Esophagus mucosa (tissue), 1 donor: ENCODE measurements at regions not wholly inside any gene's neighbourhood (a gene's known extent, or its start where the extent isn't known, plus 50 kb on each side); places are given as distances from the start of the nearest gene placed in this dataset.

ENCODE experiments used
- ATAC-seq: fragments of 200-7000 bp; cut with Tn5 transposase; one replicate; pipeline ENCODE4 v1.9.1; 2020
- donor health status: DM: yes; HTN: yes; CAD: no.

GRCh38 chr6:108778421-108779186 is 69.6 kb upstream of the ARMC2 start:
- no peak for ATAC-seq

DNA sequence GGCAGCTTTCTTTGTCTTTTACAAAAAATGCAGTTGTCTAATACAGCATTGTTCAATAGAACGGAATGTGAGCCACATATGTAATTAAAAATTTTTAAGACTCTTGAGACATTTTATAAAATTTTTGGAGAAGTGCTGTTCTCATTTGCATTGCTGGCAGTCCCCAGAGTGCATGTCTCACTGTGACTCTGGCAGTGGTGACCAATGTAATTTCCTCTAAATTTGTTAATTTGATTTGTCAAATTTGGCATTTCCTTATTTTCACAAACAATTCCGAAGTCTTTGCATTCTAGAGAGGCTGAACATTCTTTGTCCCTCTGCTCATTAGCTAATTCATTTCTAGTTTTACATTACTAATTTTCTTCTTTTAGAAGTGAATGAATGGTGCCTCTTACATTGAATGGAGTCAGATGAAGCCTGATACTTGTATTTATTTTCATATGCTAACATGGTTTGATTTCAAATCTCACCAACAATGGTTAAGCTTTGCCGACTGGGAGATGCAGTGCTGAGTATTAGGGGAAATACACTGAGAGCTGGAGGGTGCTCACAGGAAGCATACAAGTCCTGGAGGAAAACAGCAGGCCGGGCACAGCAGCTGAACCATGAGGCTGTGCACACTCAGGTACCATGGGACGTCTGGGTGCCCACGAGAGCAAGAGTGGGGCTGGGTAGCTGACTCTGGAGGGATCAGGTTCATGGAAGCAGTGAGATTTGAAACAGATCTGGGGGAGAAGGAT is 68.5 kb upstream of the ARMC2 start:
- no peak for ATAC-seq

GRCh38 chr6:108780784-108781183 is 67.4 kb upstream of the ARMC2 start:
- ATAC-seq, result no peak

DNA sequence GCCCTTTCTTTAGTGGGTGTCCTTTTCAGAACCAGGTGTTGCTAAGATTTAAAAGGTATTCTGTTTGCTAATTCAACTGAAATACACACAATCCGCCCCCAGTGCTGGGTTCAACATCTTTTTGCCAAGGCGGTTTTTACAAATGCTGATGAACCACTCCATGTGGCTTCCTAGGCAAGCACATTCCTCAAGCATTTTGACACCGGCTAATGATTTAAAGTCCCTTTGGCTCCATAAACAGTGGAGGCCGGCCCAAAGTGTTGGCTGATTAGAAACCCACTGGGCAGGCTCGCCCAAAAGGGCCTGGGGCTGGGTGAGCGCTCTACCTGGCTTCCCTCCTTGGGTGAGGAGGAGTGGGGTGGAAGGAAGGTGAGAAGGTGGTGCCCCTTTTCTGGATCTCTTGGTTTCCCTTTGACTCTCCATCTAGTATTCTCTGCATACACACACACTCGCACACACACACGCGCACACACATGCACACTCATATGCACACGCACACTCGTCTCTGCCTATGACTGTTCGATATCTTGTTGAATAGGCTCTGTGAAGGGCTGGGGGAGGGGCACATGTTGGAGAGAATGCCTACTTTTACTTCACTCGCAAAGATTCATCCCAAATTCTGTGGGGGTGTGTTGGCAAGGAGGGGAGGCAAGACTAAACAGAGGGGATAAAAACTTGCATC is 66.7 kb upstream of the ARMC2 start:
- ATAC-seq, result no peak

DNA sequence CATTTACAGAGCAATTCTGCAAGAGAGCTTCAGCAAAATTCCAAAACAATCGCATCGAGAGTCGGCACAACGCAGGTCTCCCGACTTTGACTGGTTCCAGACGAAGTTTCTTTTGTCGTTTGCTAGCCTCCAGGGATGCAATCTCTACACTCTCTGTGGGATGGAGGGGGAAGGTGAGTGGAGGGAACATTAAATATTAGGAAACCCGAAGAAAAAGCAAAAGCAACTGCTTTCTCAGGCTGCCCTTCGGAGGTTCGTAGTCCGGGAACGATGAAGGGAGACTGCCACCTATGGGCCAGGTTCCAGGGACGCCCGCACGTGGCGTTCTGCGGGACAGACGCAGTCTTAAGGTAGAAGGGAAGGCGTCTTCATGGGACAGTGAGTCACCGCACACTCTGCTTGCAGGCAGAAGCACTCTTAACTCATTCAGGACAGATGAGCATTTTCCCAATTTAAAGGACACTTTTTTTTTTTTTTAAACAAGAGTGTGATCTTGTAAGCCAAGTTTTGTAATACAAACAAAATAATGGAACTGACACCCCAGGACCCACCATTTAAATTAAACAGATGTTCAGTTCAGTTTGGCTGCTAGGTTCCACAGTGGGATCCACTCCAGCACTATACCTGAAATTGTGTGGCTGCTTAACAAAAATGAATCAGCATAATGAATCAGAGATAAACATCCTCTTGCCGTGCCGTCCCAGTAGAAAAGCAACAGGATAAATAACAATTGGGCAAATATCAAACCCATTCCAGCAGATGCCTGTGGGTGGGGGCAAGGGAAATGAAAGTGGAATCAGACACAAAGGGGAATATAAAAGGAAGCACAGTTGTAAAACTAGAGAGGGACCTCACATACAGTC is 65.8 kb upstream of the ARMC2 start:
- ATAC-seq, result peak; percentile 98

- no peak for ATAC-seq
Measured at GRCh38 chr6:108785653-108786052, 62.6 kb upstream of the ARMC2 start.

DNA sequence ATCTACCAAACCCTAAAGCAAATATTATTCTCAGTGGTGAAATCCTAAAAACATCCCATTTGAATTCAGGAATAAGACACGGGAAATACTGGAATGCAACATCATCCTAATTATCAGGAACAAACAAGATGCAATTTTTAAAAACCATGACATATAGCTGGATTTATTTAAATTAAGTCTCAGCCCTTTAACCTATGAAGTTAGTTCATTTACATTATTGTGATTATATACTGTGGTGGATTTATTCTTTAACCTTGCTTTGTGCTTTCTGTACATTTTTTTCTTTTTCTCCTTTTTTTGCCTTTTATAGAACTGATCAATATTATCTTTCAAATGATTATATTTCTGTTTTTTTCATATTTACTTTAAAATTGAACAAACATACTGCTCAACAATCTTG is 59.8 kb upstream of the ARMC2 start:
- ATAC-seq, result no peak

GRCh38 chr6:108789475-108789874 is 58.7 kb upstream of the ARMC2 start:
- ATAC-seq, result no peak

GRCh38 chr6:108791700-108792099 is 56.5 kb upstream of the ARMC2 start:
- no peak for ATAC-seq

GRCh38 chr6:108793516-108794251 is 54.5 kb upstream of the ARMC2 start:
- no peak for ATAC-seq

DNA sequence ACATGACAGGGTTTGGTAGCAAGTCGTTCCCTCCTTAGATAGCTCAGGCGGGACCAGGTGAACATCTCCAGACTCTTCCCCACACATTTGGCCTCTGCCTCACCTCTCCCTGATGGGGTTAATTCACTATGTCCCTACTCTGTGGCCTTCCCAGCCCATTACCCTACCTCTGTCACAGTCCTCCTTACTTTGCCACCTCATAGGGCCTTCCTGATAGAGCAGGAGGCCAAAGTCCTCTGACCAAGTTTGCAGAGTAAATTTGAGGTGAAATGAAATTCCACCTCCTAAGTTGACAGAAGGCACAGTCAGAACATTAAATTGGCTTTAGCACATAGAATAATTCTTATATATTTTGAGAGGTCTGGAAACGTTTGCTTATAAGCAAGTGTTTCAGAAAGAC is 53.1 kb upstream of the ARMC2 start:
- no peak for ATAC-seq

DNA sequence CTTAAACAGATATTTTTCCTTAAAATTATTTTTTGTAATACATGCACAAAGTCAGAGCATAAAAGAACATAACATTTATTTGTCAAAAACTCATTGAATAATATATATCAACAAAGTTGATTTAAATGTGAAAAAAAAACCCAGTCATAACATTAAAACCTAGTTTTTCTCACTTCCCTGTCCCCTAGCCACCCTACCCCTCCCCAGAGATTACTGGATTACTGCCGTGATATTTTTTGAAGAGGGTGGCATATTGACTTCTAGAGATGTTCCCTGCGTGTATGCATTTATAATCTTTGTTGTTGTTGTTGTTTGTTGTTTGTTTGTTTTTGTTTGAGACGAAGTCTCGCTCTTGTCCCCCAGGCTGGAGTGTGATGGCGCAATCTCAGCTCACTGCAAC is 52.4 kb upstream of the ARMC2 start:
- ATAC-seq, result no peak

- no peak for ATAC-seq
Measured at GRCh38 chr6:108796875-108797274, 51.3 kb upstream of the ARMC2 start.

DNA sequence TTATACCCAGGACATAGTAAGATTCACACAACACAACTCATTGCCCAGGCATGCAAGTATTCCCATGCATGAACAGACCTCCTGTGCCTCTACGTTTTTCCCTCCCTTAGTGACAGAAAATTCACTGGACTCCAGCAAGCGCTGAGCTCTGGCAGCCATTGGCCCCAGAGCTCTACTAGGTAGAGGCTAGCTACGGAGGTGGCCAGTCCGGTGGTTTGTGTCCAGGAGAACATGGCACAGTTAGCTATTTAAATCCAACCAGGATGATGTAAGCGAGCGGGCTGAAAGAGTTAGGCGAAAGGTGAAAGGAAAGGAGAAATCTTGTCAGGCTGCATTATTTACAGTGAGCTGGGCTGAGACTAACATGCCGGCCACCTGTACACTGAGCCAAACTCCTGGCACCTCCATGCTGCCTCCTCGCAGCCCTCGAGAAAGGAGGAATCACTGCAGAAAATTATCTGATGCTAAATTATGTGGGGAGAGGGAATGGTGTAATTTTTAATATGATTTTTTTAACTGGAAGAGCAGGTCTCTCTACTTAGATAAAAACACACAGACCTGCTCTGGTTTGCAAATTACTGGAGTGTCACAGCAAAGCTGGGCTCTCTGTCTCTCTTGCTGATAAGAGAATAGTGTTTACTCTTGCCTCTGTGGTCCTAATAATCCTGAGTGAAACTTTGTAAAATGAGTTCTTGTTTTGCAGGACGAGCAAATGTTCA is 50.1 kb upstream of the ARMC2 start:
- ATAC-seq, result no peak
